Spleen (tissue), 11 donors: ENCODE measurements at regions not wholly inside any gene's neighbourhood (a gene's known extent, or its start where the extent isn't known, plus 50 kb on each side); places are given as distances from the start of the nearest gene placed in this dataset.
"Not testable (repeated sequence)": the region's sequence is repeated elsewhere in the genome, so short reads cannot be mapped to it uniquely, and the experiment has no call there.

ENCODE experiments used
- DNase-seq: peaks from one replicate; pipeline ENCODE4 v3.0.0-alpha.2; 2020
- H3K27ac ChIP-seq, 8 donors: fragments of 200-600 bp; sonication (generic) in 7 of 8; 1 replicate in 4 of 8; 2 replicates in 4 of 8; pipeline versions ENCODE4 v1.5.0 to v1.8.0; 2016 to 2021; ENCODE audit warnings: inconsistent platforms in 4 of 8, mild to moderate bottlenecking in 4 of 8, moderate library complexity in 1 of 8
- H3K27me3 ChIP-seq, 7 donors: fragments of 200-600 bp; sonication (generic) in 6 of 7; replicated peaks in 1 of 7; 1 replicate in 4 of 7; 2 replicates in 3 of 7; pipeline versions ENCODE4 v1.5.0 to v1.8.0; 2016 to 2021; ENCODE audit warnings: inconsistent platforms in 3 of 7, mild to moderate bottlenecking in 1 of 7
- H3K36me3 ChIP-seq, 6 donors: fragments of 200-600 bp; sonication (generic) in 5 of 6; 1 replicate in 4 of 6; 2 replicates in 2 of 6; pipeline versions ENCODE4 v1.5.0 to v1.8.0; 2016 to 2021; ENCODE audit warnings: inconsistent platforms in 2 of 6
- H3K4me1 ChIP-seq, 6 donors: fragments of 200-600 bp; sonication (generic) in 5 of 6; 1 replicate in 3 of 6; 2 replicates in 3 of 6; pipeline versions ENCODE4 v1.5.0 to v1.8.0; 2016 to 2021; ENCODE audit warnings: inconsistent platforms in 3 of 6
- H3K4me3 ChIP-seq, 8 donors: fragments of 200-600 bp; sonication (generic) in 7 of 8; 1 replicate in 4 of 8; 2 replicates in 4 of 8; pipeline versions ENCODE4 v1.5.0 to v1.8.0; 2016 to 2021; ENCODE audit warnings: inconsistent platforms in 4 of 8, mild to moderate bottlenecking in 4 of 8, moderate library complexity in 2 of 8
- H3K9me3 ChIP-seq, 8 donors: fragments of 200-600 bp; sonication (generic) in 7 of 8; 1 replicate in 4 of 8; 2 replicates in 4 of 8; pipeline versions ENCODE4 v1.5.0 to v1.8.0; 2016 to 2021; ENCODE audit warnings: inconsistent platforms in 4 of 8
- POLR2AphosphoS5 ChIP-seq, 3 donors: sonication (generic); formaldehyde crosslinking; IDR thresholded peaks; one replicate each; pipeline ENCODE4 v1.5.1; 2017; ENCODE audit warnings: antibody characterized with exemption in 3 of 3
- WGBS, 5 donors: extraction: QIAGEN DNeasy Blood & Tissue Kit in 3 of 5; methylation state at CpG; one replicate each; pipeline versions ENCODE4 v1.1.5 to v1.1.7; 2013 to 2018; 5-methylcytosine and 5-hydroxymethylcytosine counted together
- intact Hi-C: fragments of 100-400 bp; cut with DNase I; formaldehyde crosslinking; loops from one replicate; pipeline ENCODE4 v1.15.0; 2023; ENCODE audit warnings: low total_unique reads
- TF ChIP-seq, protein P1 (sequence below), 11 experiments: fragments of 200-600 bp in 7 of 11; fragments of 450-650 bp in 4 of 11; sonication (generic) in 4 of 11; IDR thresholded peaks in 8 of 11; conservative IDR thresholded peaks in 3 of 11; 1 replicate in 7 of 11; 2 replicates in 4 of 11; pipeline versions ENCODE4 v1.4.0 to v1.8.0; 2016 to 2021; ENCODE audit warnings: antibody characterized with exemption in 11 of 11, inconsistent platforms in 4 of 11, mild to moderate bottlenecking in 1 of 11
- donor health status: healthy with polysubstance abuse.
- donor health status: DM: no; HTN: no; CAD: no; lungs with moderate emphysema.
- donor health status: DM: no; HTN: no; CAD: no.
- donor health status: Bipolar disorder and iron deficiency.
- donor health status: healthy.
- donor health status: DM: no; HTN: no; CAD: no.
- donor health status: DM: yes; HTN: yes; CAD: no.

DNA sequence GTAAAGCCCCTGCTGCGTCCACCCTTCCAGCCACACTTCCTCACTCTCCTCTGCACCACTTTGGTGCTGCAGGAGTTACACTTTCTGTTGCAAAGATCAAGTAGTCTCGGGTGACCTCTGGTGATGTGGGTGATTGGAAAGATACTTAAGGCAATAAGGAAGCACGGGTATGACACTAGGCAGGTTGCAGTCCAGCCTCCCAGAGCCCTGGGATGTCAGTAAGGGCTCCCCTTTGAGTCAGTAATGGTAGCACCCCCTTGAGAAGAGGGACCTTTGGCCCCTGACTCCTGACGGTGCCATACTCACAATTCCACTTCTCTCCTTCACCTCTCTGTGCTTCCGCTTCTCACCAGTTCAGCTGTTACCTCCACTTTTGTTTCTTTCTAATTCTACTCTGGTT lies 84.1 kb upstream of the KIF2A start:
- WGBS, 5 donors, result 67 to 84% (median 74%) methylated on average over 5 of the region's 5 CpGs
- not testable (repeated sequence) for H3K36me3 ChIP-seq, H3K9me3 ChIP-seq, DNase-seq, H3K27ac ChIP-seq, H3K4me3 ChIP-seq, H3K27me3 ChIP-seq
- H3K4me1 ChIP-seq, result peaks cover 0 to 10% (median 6%) of the 10 kb centered on the region in 6 donors
- intact Hi-C loops, result loop anchor here (5.0 kb wide), 1 partner anchor 130 kb away; no protein-coding TSS in a partner anchor

DNA sequence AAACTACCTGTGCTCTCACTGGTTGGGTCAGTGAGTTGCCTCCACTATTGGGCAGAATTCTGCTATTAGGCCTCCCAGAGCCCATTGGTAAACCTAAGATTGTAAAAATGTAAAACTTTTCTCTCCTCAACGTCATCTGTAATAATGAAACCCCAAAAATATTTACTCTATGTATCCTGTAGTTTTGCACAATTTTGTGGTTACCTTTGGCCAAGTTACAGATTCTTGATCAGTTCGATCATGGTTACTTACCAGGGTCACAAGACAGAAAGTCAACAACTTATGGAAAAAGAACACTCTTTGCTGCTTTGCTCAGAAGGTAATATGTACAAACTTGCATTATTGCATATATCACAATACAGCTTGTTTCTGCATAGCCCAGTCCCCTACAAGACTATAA lies 83.7 kb upstream of the KIF2A start:
- intact Hi-C loops, result loop anchor here (5.0 kb wide), 1 partner anchor 130 kb away; no protein-coding TSS in a partner anchor
- H3K4me3 ChIP-seq, DNase-seq, H3K27me3 ChIP-seq, H3K27ac ChIP-seq, H3K36me3 ChIP-seq, H3K9me3 ChIP-seq: not testable (repeated sequence)
- WGBS, 5 donors, result 30 to 77% (median 59%) methylated on average over 2 of the region's 2 CpGs
- H3K4me1 ChIP-seq, result peaks cover 0 to 10% (median 6%) of the 10 kb centered on the region in 6 donors

DNA sequence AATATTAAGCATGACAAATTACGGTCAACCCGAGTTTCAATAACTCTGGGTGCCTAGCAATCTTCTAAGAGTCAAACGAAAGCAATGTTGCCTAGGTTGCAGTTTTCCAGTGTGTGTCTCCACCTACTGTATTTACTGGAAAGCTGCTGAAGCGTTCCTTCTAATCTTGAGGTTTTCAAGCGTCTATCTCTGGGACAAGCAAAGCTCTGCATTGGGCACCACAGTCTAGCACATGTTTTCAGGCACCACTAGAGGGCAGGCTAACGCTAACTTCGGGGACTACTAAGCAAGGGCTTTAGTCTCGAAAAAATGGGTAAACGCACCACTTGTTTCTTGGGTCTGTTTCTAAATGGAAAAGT lies 82.7 kb upstream of the KIF2A start:
- Histone ChIP-seq H3K27ac (peak overlapping the region in 1 of 8 donors; percentile 13), H3K4me1 (peaks cover 0 to 10% (median 6%) of the 10 kb centered on the region in 6 donors), H3K4me3 (peak overlapping the region in 2 of 8 donors; percentile 32 to 51)
- intact Hi-C loops, result loop anchor here (5.0 kb wide), 1 partner anchor 129 kb away; no protein-coding TSS in a partner anchor
- TF ChIP-seq, protein P1, sequence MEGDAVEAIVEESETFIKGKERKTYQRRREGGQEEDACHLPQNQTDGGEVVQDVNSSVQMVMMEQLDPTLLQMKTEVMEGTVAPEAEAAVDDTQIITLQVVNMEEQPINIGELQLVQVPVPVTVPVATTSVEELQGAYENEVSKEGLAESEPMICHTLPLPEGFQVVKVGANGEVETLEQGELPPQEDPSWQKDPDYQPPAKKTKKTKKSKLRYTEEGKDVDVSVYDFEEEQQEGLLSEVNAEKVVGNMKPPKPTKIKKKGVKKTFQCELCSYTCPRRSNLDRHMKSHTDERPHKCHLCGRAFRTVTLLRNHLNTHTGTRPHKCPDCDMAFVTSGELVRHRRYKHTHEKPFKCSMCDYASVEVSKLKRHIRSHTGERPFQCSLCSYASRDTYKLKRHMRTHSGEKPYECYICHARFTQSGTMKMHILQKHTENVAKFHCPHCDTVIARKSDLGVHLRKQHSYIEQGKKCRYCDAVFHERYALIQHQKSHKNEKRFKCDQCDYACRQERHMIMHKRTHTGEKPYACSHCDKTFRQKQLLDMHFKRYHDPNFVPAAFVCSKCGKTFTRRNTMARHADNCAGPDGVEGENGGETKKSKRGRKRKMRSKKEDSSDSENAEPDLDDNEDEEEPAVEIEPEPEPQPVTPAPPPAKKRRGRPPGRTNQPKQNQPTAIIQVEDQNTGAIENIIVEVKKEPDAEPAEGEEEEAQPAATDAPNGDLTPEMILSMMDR (IDR thresholded peaks at IDR 0.05 in 8 of 11, conservative IDR thresholded peaks at IDR 0.05 in 3 of 11), result peak; percentile 13 to 72 (median 50)
- TF ChIP-seq POLR2AphosphoS5 (IDR thresholded peaks at IDR 0.05), result peak in 1 of 3 donors; percentile 22
- H3K36me3 ChIP-seq, H3K9me3 ChIP-seq, H3K27me3 ChIP-seq: not testable (repeated sequence)
- 0 to 4% (median 1%) methylated on average over 2 to 9 of the region's 9 CpGs for WGBS, 5 donors
- DNase-seq, result peak; percentile 85

DNA sequence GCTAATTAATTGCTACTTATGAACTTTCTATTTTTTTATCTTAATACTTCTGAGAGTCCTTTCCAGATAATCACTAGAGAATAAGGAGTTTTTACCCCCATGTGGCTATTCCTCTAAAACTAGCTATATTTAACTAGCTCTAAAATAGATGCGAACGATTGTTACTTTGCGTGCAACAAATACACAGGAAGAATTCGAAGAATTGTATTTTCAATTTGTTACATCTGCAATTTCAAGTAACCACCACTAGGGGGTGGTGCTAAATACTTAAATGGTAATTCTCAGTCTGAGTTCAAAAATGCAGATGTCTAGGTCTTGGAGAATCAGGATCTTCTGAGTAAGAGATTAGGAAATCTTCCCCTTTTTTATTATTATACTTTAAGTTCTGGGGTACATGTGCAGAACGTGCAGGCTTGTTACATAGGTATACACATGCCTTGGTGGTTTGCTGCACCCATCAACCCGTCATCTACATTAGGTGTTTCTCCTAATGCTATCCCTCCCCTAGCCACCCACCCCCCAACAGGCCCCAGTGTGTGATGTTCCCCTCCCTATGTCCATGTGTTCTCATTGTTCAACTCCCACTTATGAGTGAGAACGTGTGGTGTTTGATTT lies 80.9 kb upstream of the KIF2A start:
- TF ChIP-seq, protein P1 (IDR thresholded peaks at IDR 0.05 in 8 of 11, conservative IDR thresholded peaks at IDR 0.05 in 3 of 11), result peak in 10 of 11 experiments; percentile 16 to 66 (median 51)
- peaks cover 0 to 10% (median 6%) of the 10 kb centered on the region in 6 donors for H3K4me1 ChIP-seq
- DNase-seq, H3K4me3 ChIP-seq, H3K27me3 ChIP-seq, H3K9me3 ChIP-seq, H3K27ac ChIP-seq, H3K36me3 ChIP-seq: not testable (repeated sequence)
- intact Hi-C loops, result loop anchor here (5.0 kb wide), 1 partner anchor 127 kb away; no protein-coding TSS in a partner anchor
- WGBS, 5 donors, result 67 to 73% (median 69%) methylated on average over 7 of the region's 7 CpGs

DNA sequence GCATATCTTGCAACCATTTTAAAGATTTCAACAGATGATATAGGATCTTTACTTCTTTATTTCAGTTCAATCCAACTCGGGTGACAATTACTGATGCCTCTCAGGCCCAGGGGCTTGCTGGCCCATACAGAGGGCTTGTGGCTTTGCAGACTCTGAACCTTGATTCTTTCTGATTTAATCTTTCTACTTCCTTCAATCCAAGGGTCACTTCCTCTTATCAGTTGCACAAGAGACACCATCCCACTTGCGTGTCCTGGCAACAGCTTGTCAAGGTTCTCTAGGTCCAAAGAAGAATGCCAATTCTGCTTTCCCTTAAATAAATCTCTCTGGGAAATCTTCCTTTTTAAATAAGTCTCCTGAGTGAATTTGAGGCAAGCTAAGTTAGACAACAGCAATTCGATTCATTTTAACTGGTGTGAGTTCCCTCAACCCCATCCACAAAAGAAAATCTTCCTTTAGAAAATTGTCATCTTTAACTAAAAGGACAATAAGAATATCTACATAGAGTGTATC lies 75.1 kb upstream of the KIF2A start:
- H3K27ac ChIP-seq, DNase-seq, H3K4me3 ChIP-seq, H3K9me3 ChIP-seq, H3K4me1 ChIP-seq, H3K36me3 ChIP-seq, H3K27me3 ChIP-seq, intact Hi-C loops: not testable (repeated sequence)
- WGBS, 5 donors, result 42 to 72% (median 49%) methylated on average over 3 of the region's 3 CpGs
